Right cardiac atrium (tissue), 5 donors: ENCODE measurements at regions not wholly inside any gene's neighbourhood (a gene's known extent, or its start where the extent isn't known, plus 50 kb on each side); places are given as distances from the start of the nearest gene placed in this dataset.
A peak's percentile ranks its signal among the peaks of the same experiment; 100 is the strongest.
"Not testable (repeated sequence)": the region's sequence is repeated elsewhere in the genome, so short reads cannot be mapped to it uniquely, and the experiment has no call there.

Source experiments
- ATAC-seq, 2 donors: fragments of 200-7000 bp; cut with Tn5 transposase; one replicate each; pipeline versions ENCODE4 v1.8.0 to v1.9.1; 2020; ENCODE audit warnings: moderate library complexity in 2 of 2, mild to moderate bottlenecking in 1 of 2
- DNase-seq, 3 donors: peaks; one replicate each; pipeline ENCODE4 v3.0.0-alpha.2; 2020
- H3K27ac ChIP-seq: one replicate; pipeline ENCODE4 v1.5.1; 2013; ENCODE audit warnings: mild to moderate bottlenecking, low read length, control low read depth, moderate library complexity
- H3K27me3 ChIP-seq: one replicate; pipeline ENCODE4 v1.6.1; 2013; ENCODE audit not compliant: control insufficient read depth, insufficient read depth
- H3K4me1 ChIP-seq: one replicate; pipeline ENCODE4 v1.6.1; 2013; ENCODE audit warnings: low read length; ENCODE audit not compliant: control insufficient read depth, insufficient read depth
- H3K4me3 ChIP-seq: one replicate; pipeline ENCODE4 v1.5.1; 2013; ENCODE audit warnings: low read length, control low read depth
- H3K9me3 ChIP-seq: one replicate; pipeline ENCODE4 v1.6.1; 2013; ENCODE audit warnings: low read length; ENCODE audit not compliant: control insufficient read depth
- WGBS: extraction: QIAGEN DNeasy Blood & Tissue Kit; methylation state at CpG from one replicate; pipeline ENCODE4 v1.1.7; 2013; 5-methylcytosine and 5-hydroxymethylcytosine counted together
- intact Hi-C, 4 donors: fragments of 100-400 bp; cut with DNase I; formaldehyde crosslinking; loops; one replicate each; pipeline versions ENCODE4 v1.11.0 to v1.14.0; 2022 to 2023
- donor health status: healthy with polysubstance abuse.
- donor health status: DM: no; HTN: yes; CAD: no.
- donor health status: DM: no; HTN: no; CAD: no.
- donor health status: DM: no; HTN: yes; CAD: no; lungs with severe emphysema.
- donor health status: DM: yes; HTN: yes; CAD: no.

GRCh38 chr11:106548406-106548805, 469.9 kb downstream of the GUCY1A2 start:
- Histone ChIP-seq H3K9me3 (no peaks in the 10 kb centered on the region), H3K27me3 (no peaks in the 10 kb centered on the region), H3K4me1 (no peaks in the 10 kb centered on the region), H3K27ac (no peak overlapping the region), H3K4me3 (no peak overlapping the region)
- WGBS: 84% methylated on average over 2 of the region's 2 CpGs
- intact Hi-C loops: no loop called here
- no peak for DNase-seq
- no peak for ATAC-seq

- WGBS: 87% methylated on average over 13 of the region's 13 CpGs
Measured at GRCh38 chr11:106551744-106552673, 466.3 kb downstream of the GUCY1A2 start.

GRCh38 chr11:106552694-106553203, 465.5 kb downstream of the GUCY1A2 start:
- H3K4me3 ChIP-seq: no peak overlapping the region
- WGBS: 88% methylated on average over 6 of the region's 6 CpGs
- ATAC-seq (no peak), DNase-seq (peak in 1 of 3 donors; percentile 7)
- H3K9me3 ChIP-seq: no peaks in the 10 kb centered on the region
- no peaks in the 10 kb centered on the region for H3K27me3 ChIP-seq
- intact Hi-C loops: no loop called here
- no peak overlapping the region for H3K27ac ChIP-seq
- no peaks in the 10 kb centered on the region for H3K4me1 ChIP-seq

More at GRCh38 chr11:106551744-106552673, 466.3 kb downstream of the GUCY1A2 start:
- no peak overlapping the region for H3K27ac ChIP-seq
- no peaks in the 10 kb centered on the region for H3K4me1 ChIP-seq
- no peak overlapping the region for H3K4me3 ChIP-seq
- intact Hi-C loops: no loop called here
- peak in 1 of 2 donors; percentile 11 for ATAC-seq
- no peaks in the 10 kb centered on the region for H3K9me3 ChIP-seq
- DNase-seq: peak in 1 of 3 donors; percentile 39
- no peaks in the 10 kb centered on the region for H3K27me3 ChIP-seq

GRCh38 chr11:106553304-106553703, 465.0 kb downstream of the GUCY1A2 start:
- WGBS: 88% methylated on average over 6 of the region's 6 CpGs
- no peak overlapping the region for H3K27ac ChIP-seq
- H3K4me3 ChIP-seq: no peak overlapping the region
- intact Hi-C loops: no loop called here
- no peak for ATAC-seq
- DNase-seq: peak in 1 of 3 donors; percentile 15
- no peaks in the 10 kb centered on the region for H3K4me1 ChIP-seq
- H3K27me3 ChIP-seq: no peaks in the 10 kb centered on the region
- no peaks in the 10 kb centered on the region for H3K9me3 ChIP-seq

GRCh38 chr11:106555566-106556250, 462.6 kb downstream of the GUCY1A2 start:
- intact Hi-C loops, H3K4me1 ChIP-seq, ATAC-seq, H3K27me3 ChIP-seq, DNase-seq, H3K9me3 ChIP-seq, H3K4me3 ChIP-seq, H3K27ac ChIP-seq: not testable (repeated sequence)
- 89% methylated on average over 13 of the region's 13 CpGs for WGBS

- ATAC-seq (no peak), DNase-seq (no peak)
- no peaks in the 10 kb centered on the region for H3K27me3 ChIP-seq
- WGBS: 87% methylated on average over 2 of the region's 2 CpGs
- H3K4me1 ChIP-seq: no peaks in the 10 kb centered on the region
- intact Hi-C loops: no loop called here
- no peaks in the 10 kb centered on the region for H3K9me3 ChIP-seq
- no peak overlapping the region for H3K27ac ChIP-seq
- no peak overlapping the region for H3K4me3 ChIP-seq
Measured at GRCh38 chr11:106565326-106565725, 452.9 kb downstream of the GUCY1A2 start.

GRCh38 chr11:106568632-106569031, 449.6 kb downstream of the GUCY1A2 start:
- DNase-seq: no peak
- intact Hi-C loops: no loop called here
- no peak for ATAC-seq
- H3K27ac ChIP-seq: no peak overlapping the region
- H3K27me3 ChIP-seq: no peaks in the 10 kb centered on the region
- no peak overlapping the region for H3K4me3 ChIP-seq
- H3K9me3 ChIP-seq: no peaks in the 10 kb centered on the region
- no peaks in the 10 kb centered on the region for H3K4me1 ChIP-seq
- WGBS: 92% methylated on average over 3 of the region's 3 CpGs

GRCh38 chr11:106577384-106577783, 440.9 kb downstream of the GUCY1A2 start:
- H3K4me3 ChIP-seq, DNase-seq, H3K27me3 ChIP-seq, H3K4me1 ChIP-seq, H3K27ac ChIP-seq, ATAC-seq, H3K9me3 ChIP-seq, intact Hi-C loops: not testable (repeated sequence)
- WGBS: 88% methylated on average over 5 of the region's 5 CpGs

GRCh38 chr11:106581399-106581798, 436.9 kb downstream of the GUCY1A2 start:
- Histone ChIP-seq H3K27me3 (no peaks in the 10 kb centered on the region), H3K27ac (no peak overlapping the region), H3K9me3 (peaks cover 2% of the 10 kb centered on the region), H3K4me3 (no peak overlapping the region), H3K4me1 (no peaks in the 10 kb centered on the region)
- DNase-seq (no peak), ATAC-seq (no peak)
- 74% methylated on average over 6 of the region's 6 CpGs for WGBS
- intact Hi-C loops: no loop called here

GRCh38 chr11:106585061-106585460, 433.2 kb downstream of the GUCY1A2 start:
- ATAC-seq (no peak), DNase-seq (no peak)
- H3K27ac ChIP-seq: no peak overlapping the region
- no peak overlapping the region for H3K4me3 ChIP-seq
- intact Hi-C loops: no loop called here
- no peaks in the 10 kb centered on the region for H3K4me1 ChIP-seq
- H3K27me3 ChIP-seq: no peaks in the 10 kb centered on the region
- H3K9me3 ChIP-seq: no peaks in the 10 kb centered on the region
- WGBS: 89% methylated on average over 5 of the region's 5 CpGs

- intact Hi-C loops: no loop called here
- Histone ChIP-seq H3K4me1 (no peaks in the 10 kb centered on the region), H3K4me3 (no peak overlapping the region), H3K9me3 (no peaks in the 10 kb centered on the region), H3K27ac (no peak overlapping the region), H3K27me3 (no peaks in the 10 kb centered on the region)
- DNase-seq (no peak), ATAC-seq (no peak)
- WGBS: 72% methylated on average over 6 of the region's 6 CpGs
Measured at GRCh38 chr11:106594751-106595351, 423.4 kb downstream of the GUCY1A2 start.
